22Rv1 (cell line): ENCODE measurements at regions not wholly inside any gene's neighbourhood (a gene's known extent, or its start where the extent isn't known, plus 50 kb on each side); places are given as distances from the start of the nearest gene placed in this dataset.

Source experiments
- CTCF ChIP-seq: fragments of 450-650 bp; IDR thresholded peaks from 2 replicates; pipeline ENCODE4 v1.5.1; 2017; ENCODE audit warnings: mild to moderate bottlenecking
- ZFX ChIP-seq: fragments of 450-650 bp; IDR thresholded peaks from 2 replicates; pipeline ENCODE4 v1.6.1; 2017; ENCODE audit warnings: antibody characterized with exemption, borderline replicate concordance

DNA sequence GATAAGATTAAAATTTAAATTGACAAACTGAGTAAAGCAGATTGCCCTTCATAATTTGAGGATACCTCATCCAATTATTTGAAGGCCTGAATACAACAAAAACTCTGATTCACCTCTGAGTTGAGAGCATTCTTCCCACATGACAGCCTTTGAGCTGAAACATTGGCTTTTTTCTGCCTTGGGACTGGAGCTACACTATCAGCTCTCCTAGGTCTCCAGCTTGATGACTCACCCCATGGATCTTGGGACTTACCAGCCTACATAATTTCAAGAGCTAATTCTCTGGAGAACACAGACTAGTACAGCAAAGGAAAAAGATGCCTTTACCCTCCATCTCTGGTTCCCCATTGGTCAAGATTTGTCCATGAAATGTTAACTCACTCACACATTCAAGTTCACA, 555.1 kb downstream of the FOXG1 start:
- no peak for TF ChIP-seq CTCF
- TF ChIP-seq ZFX, result no peak
